ENCODE measurements at regions not wholly inside any gene's neighbourhood (a gene's known extent, or its start where the extent isn't known, plus 50 kb on each side); places are given as distances from the start of the nearest gene placed in this dataset.
"Not testable (repeated sequence)": the region's sequence is repeated elsewhere in the genome, so short reads cannot be mapped to it uniquely, and the experiment has no call there.

DNA sequence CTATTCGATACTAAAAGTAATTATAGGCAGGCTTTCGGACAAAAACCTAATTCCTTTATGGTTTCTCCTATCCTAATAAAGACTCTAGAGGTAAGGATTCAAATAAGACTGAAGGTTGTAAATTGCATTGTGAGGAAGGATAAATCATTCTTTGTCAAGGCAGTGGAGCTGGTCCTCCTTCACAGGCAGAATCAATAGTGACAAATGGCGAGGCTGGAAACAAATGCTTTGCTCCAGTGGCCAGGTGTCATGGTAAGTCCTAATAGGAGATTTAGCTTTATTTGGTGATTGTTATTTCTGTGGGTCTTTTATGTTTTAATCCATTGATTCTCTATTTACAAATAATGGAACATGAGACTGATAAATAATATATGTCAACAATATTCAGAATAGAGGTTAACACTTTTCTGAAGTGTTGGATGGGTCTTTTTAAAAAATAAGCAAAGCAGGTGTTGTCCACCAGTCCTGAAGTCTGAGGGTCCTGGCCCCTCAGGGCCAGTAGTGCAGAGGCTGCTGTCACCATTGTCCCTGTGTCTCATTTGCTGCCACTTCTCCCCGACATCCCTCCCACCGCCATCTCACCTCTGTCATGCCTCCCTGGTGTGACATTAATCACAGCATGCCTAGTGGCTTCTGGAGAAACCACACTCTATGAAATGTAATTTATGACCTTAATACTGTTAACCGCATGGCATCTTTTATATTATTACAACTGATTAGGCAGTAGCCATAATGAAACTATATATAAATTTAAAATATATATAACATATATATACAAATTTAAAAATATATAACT is 120.9 kb upstream of the MAGI3 start:
- no peak for DNase-seq

DNA sequence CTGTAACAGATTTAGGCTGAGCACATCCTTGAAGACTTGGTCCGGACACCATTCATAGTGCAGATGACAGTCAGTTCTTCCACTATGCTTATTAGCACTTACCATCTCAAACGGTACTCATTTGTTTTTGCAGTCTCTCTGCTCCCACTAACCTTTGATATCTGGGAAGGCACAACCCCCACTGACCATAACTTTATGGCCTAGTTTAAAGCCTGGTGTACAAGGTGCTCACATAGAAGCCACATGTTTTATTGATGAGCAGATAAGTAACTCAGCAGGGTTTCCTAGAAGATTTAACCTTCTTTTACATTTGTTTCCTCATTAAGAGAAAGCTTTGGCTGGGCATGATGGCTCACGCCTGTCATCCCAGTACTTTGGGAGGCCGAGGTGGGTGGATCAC is 119.3 kb upstream of the MAGI3 start:
- DNase-seq, result no peak

DNA sequence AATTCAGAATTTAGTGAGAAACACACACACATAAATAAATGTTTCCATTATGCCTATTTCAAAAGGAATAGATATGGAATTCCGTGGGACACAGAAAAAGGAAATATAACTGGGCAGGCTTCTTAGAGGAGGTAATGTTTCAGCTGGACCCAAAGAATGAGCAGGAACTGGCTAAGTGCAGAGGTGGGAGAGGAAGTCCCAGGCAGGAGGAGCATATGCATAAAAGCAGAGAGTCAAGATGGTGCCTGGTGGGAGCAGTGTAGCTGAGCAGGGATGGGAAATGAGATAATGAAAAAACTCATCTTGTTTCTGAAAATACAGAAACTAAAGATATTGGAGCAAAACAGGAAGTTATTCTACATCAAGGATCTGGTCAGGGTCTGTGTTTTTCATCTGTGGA is 115.2 kb upstream of the MAGI3 start:
- no peak for DNase-seq

DNA sequence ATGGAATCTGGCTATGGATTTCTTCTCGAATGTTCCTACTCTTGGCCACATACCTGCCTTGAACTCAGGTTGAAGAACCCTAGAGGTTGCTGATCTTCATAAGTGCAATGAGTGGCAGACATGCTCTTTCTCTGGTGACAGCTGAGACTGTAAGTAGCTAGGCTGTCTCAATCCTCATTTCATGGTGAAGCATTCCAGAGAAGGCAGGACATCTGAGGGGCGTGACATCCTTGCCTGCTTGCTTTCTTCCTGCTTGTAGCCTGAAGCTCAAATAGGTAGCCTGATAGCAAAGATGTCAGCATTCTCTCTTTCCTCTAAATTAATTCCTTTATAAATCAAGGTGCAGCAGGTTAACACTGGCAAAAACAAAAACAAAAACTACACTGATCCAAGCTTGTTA is 114.6 kb upstream of the MAGI3 start:
- no peak for DNase-seq

DNA sequence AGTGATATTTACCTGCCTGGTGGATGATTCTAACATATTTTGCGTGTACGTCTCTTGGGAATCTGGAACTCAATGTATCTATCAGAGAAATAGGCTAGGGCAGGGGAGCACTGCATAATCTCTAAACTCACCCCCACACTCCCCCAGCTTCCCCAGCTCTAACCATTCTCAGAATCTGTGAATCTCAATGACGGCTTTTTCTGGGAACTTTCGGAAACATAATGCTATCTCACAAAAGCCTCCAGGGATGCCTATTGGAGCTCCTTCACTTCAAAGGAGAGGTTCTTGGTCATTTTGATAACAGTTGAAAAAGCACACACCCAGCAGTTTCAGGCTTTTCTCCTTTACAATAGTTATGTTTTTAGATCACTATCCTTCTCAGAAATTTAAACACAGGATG is 113.8 kb upstream of the MAGI3 start:
- DNase-seq, result peak; percentile 26

DNA sequence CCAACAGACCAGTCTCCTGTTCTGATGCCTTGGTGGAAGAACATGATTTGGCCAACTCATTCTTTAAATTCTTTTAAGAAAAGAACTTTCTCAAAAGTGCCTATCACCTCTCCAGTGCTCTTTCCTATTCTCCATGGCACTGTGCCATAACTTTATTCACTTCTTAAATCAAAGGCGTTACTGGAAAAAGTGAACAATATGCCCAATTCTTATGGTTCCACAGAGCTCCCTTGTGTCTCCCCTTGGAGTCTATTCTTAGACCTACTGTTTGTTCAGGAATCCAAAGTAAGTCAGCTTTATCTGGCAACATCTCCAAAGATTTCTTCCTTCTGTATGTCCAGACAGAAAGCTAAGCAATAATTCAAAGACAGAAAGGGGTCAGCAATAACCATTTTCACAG is 111.9 kb upstream of the MAGI3 start:
- DNase-seq, result no peak

DNA sequence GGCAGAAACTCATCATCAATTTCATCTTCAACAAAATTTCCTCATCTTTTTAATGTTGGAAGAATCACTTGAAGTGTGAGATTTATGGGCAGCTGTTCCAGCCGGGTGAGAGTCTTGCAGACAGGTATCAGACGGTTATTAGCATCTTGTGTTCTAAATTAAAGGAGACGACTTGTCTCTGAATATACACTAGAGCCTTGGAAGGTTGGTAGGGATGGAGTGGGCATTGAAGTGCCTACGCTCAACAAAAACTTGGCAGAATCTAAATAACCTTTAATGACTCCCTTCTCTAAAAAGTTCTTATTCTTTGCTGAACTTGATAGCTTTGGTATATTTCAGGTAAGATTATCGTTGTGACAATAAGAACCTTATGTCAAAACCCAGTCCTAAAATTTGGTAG is 111.5 kb upstream of the MAGI3 start:
- DNase-seq, result no peak

DNA sequence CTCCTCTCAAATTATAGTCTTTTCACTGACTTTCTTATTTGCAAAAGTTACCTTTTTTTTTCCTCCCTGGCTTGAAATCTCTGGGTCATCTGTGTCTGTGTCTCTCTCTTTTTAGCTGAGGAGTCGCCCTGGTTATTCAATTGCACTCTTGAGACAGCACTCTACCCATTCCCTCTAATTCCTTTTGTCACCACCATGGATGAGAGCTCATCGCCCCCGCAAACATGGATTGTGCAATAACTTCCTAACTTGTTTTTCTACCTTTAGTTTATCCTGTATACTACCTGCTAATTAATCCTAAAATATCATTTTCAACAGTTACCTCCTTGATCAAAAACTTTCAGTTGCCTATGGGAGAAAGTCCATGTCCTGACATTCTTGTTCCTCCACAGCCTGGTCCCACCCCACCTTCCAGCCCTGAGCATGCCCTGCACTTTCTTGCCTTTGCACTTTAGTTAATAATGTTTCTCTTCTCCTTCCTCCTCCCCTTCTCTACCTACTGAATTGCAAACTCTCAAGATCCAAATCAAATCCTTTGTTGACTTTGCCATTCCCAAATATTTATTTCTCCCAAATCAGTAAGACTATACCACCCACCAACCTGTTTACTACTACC is 110.4 kb upstream of the MAGI3 start:
- no peak for DNase-seq

DNA sequence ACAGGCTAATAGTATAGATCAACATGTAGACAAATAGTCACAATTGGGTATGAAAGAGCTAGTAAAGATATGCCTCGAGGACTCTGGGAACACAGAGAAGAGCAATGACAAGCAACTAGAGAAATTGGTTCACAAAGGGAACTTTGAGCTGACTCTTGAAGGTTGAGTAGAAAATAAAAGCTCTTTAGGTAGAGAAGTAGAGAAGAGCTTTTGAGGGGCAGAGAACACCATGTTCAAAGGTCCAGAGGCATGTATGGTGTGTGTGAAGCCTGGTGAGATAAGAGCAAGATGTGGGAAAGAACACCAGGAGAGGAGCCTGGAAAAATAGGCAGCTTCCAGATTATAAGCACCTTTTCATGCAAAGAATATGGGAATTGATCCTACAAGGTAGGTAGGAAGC is 109.7 kb upstream of the MAGI3 start:
- DNase-seq, result no peak

DNA sequence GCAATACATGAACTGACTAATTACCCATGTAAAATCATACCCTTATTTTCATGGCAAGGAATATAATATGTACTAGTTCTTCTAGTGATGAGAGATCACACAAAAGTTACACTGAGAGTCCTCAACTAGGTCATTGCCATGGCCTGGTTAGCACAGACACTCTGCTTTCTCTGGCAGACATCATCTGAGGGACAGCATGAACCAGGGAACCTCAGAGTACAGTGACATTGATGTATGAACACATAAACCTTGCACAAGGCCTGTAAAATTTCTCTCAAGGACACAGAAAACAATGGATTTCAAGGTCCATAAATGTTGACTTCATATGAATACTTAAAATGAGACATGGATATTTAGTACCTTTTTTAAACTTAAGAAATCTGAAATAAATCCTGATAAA is 108.8 kb upstream of the MAGI3 start:
- no peak for DNase-seq

DNA sequence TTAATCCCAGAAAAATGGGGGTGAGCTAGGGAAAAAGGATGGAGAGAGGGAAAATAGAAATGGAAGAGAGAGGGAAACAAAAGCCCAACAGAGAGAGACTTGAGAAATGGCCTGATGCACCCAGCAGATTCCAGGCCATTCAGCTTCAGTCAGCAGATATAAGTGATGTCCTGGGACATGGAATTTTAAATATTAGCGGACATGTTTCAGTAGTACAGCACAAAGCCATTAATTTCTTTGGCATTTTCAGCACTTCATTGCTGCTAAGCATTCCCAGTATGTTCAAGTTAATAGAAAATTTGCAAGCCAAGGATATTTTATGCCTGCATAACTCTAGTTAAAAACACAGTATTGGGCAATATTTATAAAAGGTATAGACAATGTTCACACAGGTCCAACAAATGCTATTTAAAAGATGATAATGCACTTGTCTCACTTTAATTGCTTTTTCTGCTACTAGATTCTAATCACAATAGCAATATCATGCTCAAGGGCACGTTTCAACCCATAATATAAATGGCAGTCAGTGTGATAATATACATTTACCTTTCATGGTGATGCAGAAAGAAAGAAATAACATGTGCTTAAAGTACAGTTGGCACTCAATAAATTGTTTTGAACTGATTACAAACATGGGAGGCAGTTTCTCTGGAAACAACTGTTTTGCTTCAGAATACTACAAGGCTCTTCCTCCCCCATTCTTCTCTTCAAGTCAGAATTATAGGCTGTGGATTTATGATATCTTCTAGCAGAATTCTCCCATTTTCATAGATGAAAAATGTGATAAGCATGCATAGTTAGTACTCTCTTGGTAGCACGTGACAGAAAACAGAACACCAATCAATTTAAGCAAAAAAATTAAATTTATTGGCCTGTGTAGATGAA is 108.1 kb upstream of the MAGI3 start:
- DNase-seq, result no peak

DNA sequence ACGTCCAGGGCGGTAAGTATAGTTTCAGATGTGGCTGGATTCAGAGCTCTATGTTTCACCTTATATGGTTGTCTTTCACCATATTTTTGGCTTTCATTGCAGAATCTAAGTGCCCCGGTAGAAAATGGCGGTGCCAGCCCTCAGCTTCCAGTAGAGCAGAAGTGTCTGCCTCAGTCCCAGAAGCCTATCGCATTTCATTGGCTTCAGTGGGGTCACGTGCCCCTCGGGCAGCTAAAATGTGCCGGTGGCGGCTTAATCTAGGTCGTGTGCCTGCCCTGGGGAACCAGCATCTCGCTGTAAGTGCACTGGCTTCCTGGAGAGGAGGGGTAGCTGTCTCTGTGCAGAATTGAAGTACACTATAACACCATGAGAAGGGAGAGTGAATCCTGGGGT is 107.4 kb upstream of the MAGI3 start:
- DNase-seq, result no peak

DNA sequence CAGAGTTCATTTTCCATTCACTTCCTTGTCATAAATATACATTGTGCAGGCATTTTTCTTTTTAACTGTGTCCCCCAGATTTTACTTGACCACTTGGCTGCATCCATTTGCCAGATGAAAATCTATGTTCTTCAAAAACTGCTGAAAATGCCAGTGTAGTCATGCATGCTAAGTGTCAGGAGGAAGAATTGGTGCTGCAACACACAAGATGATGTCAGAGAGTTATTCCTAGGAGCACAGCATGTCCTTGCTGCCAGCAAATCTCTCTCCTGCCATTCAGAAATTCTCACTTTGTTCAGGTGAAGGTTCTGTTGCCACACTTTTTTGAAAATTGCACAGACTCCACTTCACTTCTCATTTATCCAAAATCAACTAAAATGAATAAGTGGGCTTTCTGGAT is 106.4 kb upstream of the MAGI3 start:
- no peak for DNase-seq

DNA sequence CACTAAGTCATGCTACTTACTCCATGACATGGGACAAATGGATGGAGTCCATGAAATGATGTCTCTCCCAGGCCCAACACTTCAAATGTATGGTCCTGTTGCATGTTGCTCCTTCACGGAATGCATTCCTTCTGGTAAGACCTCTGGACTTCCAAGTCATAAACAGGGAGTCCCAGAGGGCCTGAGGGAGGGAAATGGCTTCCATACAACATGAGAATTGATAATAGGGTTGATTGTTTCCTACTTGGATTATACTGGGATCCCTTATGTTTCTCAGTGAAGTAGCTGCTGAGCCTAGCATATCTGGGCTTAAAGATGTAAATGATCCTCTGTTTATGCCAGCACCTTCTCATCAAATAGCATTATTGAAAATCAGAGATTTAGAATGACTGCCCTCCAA is 104.2 kb upstream of the MAGI3 start:
- no peak for DNase-seq

DNA sequence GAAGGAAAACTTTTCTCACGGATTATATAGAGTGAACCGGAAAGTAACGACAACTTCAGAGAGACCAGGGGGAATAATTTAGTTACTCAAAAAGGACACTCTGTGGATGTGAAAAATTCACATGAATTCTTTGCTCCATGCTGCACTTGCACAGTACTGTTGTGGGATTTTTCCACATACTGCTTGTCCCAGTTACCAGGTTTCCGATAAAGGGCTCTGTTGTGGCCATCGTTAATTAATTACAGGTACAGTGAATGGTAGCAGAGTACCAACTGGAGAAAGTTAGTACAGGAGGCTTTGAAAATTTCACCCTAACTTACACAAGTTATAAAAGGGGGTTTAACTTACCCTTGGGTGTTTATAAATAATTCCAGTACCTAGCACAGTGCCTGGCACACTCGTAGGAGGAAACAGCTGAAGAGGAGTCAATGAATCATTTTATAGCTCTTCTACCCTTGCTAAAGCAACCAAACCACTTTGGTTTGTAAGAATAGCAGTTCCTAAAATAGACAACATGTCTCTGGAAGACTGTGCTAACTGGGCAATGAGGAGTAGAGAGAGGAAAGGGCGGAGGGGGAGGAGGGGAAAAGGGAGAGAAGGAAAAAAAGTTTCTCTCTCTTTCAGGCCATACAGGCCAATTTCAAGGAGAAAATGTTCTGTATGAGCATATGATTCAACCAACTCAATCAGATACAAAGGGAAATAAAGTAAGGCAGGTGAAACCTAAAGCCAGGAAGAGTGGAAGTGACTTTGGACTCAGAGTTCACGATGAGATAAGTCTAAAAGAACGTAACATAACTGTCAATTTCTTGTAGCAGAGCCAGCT is 98.3 kb upstream of the MAGI3 start:
- DNase-seq, result no peak

DNA sequence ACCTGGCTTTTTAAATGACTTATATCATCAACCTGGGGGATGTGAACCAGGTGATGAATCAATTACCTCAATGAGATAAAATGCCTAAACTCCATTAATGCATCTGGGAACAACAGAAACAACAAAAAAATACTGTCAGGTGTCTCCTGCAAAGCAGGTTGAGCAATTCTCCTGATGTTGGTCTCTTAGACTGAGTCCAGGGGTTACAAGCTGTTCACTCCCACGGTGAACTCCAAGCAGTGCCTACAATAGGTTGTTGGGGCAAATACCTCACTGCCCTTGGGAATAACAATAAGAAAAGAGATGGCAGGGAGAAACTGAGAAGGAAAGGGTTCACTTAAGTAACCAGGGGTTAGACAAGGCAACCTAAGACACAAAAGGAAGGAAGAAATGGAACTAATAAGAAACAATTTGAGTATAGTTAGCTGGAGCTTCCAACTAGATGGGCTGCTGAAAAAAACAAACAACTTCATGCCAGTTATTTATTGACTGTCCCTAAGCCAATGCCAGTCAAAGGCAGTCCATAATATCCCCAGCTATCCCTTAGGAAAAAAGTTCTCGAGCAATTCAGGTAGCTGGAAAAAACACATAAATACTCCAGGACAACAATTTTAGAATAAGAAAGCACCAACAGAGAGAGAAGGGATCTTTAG is 97.6 kb upstream of the MAGI3 start:
- no peak for DNase-seq

DNA sequence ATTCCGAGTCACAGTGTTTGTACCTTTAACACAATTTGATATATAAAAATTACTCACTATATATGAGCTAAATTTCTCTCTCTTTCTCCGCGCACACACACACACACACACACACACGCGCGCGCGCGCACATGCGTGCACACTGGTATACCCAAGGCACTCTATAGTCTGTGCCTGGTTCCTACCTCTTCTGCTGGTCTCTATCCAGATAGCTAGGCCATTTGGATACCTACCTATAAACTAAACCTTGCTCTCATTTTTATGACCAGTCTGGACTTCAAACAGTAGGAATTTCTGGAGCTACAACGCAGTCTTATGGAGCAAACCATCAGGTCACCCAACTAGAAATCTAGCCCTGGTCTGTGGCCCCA is 97.1 kb upstream of the MAGI3 start:
- DNase-seq, result no peak

DNA sequence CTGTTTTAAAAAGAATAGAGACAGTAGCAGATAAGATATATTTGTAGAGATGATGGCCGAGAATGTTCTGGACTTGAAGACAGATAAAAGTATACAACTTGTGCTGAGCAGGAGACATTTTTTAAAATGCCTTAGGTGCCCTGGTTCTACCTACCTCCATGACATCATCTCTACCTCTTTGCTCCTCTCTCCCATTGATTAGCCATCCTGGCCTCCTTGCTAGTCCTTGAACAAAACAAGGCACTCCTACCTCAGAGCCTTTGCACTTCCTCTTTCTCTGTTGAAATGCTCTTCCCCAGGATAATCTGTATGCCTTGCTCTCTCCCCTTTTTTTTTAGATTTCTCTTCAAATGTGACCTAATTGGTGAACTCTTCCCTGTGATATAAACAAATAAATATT is 92.6 kb upstream of the MAGI3 start:
- DNase-seq, result no peak

DNA sequence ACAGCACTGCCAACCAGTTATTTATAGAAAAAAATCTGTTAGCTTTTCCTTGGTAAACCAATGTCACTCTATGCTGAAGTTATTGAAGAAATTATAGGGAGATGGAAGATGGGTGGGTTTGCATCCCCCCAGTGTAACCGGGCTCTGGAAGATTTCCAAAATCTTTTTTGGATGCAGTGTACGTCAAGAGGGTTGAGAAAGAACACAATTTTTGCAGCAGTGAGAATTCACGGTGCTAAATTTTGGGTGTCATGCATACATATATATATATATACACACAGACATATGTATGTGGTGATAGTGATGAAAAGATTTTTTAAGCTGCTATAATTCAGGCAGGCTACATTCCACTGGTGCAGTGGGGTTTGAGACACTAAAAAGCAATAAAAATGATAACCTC is 91.4 kb upstream of the MAGI3 start:
- DNase-seq, result no peak

DNA sequence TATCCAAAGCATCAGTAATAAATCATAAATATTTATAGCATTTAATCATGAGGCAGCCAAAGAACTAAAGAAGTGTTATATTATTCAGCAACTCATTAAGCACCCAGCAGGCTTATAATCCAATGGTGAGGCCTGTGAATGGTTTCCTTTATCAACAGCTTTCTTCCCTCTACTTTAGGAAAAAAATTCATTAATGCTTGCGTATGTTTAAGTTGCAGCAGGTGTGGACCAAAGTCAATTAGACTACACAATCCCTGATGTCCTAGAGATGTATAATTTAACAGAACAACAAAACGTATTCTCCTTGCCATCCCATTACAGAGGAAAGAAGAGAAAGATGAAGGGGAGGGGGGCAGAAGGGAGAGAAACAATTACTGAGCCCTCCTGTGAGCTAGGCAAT is 87.7 kb upstream of the MAGI3 start:
- no peak for DNase-seq

DNA sequence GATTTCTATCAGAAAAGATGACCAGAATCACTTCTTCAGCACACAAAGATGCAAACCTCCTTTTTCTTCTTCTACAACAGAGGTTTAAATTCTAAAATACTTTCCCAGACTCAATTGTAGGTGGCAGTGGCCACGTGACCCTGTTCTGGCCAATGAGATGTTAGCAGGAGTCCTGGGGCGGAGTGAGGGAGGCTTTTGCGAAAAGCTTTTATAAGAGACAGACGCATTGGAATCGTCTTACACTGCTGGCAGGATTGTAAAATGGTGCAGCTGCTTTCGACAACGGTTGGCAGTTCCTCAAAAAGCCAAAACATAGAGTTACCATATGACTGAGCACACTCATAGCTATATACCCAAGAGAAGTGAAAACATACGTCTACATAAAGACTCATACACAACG is 87.0 kb upstream of the MAGI3 start:
- no peak for DNase-seq

DNA sequence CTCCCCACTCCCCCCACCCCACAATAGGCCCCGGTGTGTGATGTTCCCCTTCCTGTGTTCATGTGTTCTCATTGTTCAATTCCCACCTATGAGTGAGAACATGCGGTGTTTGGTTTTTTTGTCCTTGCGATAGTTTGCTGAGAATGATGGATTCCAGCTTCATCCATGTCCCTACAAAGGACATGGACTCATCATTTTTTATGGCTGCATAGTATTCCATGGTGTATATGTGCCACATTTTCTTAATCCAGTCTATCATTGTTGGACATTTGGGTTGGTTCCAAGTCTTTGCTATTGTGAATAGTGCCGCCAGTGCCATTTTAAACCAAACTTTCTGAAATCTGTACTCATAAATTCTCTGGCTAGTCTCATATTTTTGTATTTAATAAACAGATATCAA is 85.3 kb upstream of the MAGI3 start:
- not testable (repeated sequence) for DNase-seq

All from activated CD4-positive, alpha-beta T cell treated with anti-CD3 and anti-CD28 coated beads, Interleukin-2, amount 50 U/mL, for 16 hours (primary cell).